ENCODE measurements at regions not wholly inside any gene's neighbourhood (a gene's known extent, or its start where the extent isn't known, plus 50 kb on each side); places are given as distances from the start of the nearest gene placed in this dataset.

DNA sequence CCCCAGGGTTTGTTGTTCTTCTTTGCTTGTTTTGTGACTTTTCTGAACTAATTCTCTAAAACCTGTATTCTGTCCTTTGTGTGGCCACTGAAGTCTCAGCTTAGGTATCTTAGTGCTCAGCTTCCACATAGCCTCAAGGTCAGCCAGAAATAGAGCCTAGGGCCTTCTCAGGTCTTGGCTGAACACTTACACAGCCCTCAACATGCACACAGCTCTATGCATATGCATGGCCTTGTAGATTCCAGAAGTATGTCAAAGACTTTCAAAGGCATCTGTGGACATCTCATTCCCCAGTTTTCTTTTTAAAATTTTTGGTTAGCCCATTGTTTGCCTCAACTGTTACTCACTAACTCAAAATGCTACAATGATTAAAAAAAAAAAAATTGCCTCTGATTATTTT is 99.9 kb upstream of the GRIA1 start:
- no peaks in the 10 kb centered on the region for H4K20me1 ChIP-seq (replicated peaks in 1 of 2; ENCODE audit: control insufficient read depth in 1 of 2, insufficient read depth in 2 of 2, low read length in 2 of 2)
- CTCF ChIA-PET (ENCODE audit: partially characterized antibody): no interaction called here

More for the DNA sequence above, 99.9 kb upstream of the GRIA1 start:
- Histone ChIP-seq H3K9me3 (ENCODE audit: insufficient read depth in 2 of 2, low read depth in 1 of 2, low read length in 1 of 2) (no peaks in the 10 kb centered on the region), H2AFZ (ENCODE audit: low read length) (no peak overlapping the region), H3K56ac (replicated peaks; ENCODE audit: insufficient read length, low read depth, low read length) (no peak overlapping the region), H3K36me3 (ENCODE audit: control insufficient read depth in 2 of 4, insufficient read depth in 4 of 4, low read length in 3 of 4) (no peaks in the 10 kb centered on the region), H3K18ac (ENCODE audit: extremely low read depth, low read length) (no peak overlapping the region), H3K79me2 (ENCODE audit: control insufficient read depth in 1 of 2, insufficient read depth in 2 of 2, low read length in 2 of 2) (no peaks in the 10 kb centered on the region), H3K23me2 (ENCODE audit: low read depth, low read length) (no peaks in the 10 kb centered on the region), H3K9ac (replicated peaks in 1 of 4; ENCODE audit: extremely low read depth in 1 of 4, low read depth in 3 of 4, low read length in 3 of 4) (no peak overlapping the region), H2BK5ac (ENCODE audit: low read depth, low read length) (no peak overlapping the region), H2BK12ac (ENCODE audit: low read depth, low read length) (no peak overlapping the region), H3K4me3 (ENCODE audit: extremely low read depth in 1 of 4, insufficient read depth in 2 of 4, low read depth in 3 of 4, low read length in 4 of 4) (no peak overlapping the region), H4K5ac (ENCODE audit: insufficient read length, low read depth, low read length) (no peak overlapping the region), H4K91ac (replicated peaks; ENCODE audit: insufficient read length, low read length) (no peak overlapping the region), H4K8ac (ENCODE audit: extremely low read depth, insufficient read depth, low read length) (no peak overlapping the region), H3K27ac (ENCODE audit: low read depth, low read length) (no peak overlapping the region), H3K4me1 (replicated peaks in 1 of 4; ENCODE audit: control insufficient read depth in 3 of 4, insufficient read depth in 4 of 4, low read length in 3 of 4) (no peaks in the 10 kb centered on the region), H2BK120ac (replicated peaks; ENCODE audit: low read depth, low read length) (no peak overlapping the region), H2BK15ac (ENCODE audit: low read length) (no peak overlapping the region), H2BK20ac (ENCODE audit: low read length) (no peak overlapping the region), H3K79me1 (ENCODE audit: low read depth, low read length) (no peaks in the 10 kb centered on the region), H3K14ac (ENCODE audit: insufficient read length) (no peak overlapping the region), H3K23ac (ENCODE audit: insufficient read length) (no peak overlapping the region), H3K27me3 (replicated peaks in 1 of 4; ENCODE audit: control insufficient read depth in 3 of 4, extremely low read depth in 1 of 4, insufficient read depth in 3 of 4, low read length in 3 of 4) (no peaks in the 10 kb centered on the region), H2AK5ac (ENCODE audit: low read depth, low read length) (no peak overlapping the region), H3K4ac (replicated peaks; ENCODE audit: insufficient read length, low read depth, low read length) (no peak overlapping the region), H3K4me2 (ENCODE audit: insufficient read depth in 1 of 2, low read depth in 2 of 2, low read length in 2 of 2) (no peak overlapping the region)
- POLR2A ChIA-PET (ENCODE audit: partially characterized antibody): interaction anchor here (0.8 kb wide), 1 partner anchor 46 kb away, joined by 4 read pairs; no protein-coding TSS in a partner anchor
- DNase-seq (ENCODE audit: low read depth in 1 of 2, low spot score in 2 of 2) (no peak), FAIRE-seq (no peak)
- no peak for TF ChIP-seq CBX5 (IDR thresholded peaks at IDR 0.05; ENCODE audit: low read depth, low read length)
- TF ChIP-seq GABPA (IDR thresholded peaks at IDR 0.05; ENCODE audit: borderline replicate concordance, insufficient read depth, low read length): no peak
- TF ChIP-seq TAF7 (optimal IDR thresholded peaks at IDR 0.05; ENCODE audit: borderline replicate concordance, low read depth, low read length): no peak
- TF ChIP-seq EP300 (IDR thresholded peaks at IDR 0.05; ENCODE audit: borderline replicate concordance in 1 of 2, low read depth in 2 of 2, low read length in 2 of 2): no peak
- no peak for TF ChIP-seq SAP30 (IDR thresholded peaks at IDR 0.05; ENCODE audit: insufficient read depth, insufficient replicate concordance, low read length)
- TF ChIP-seq HDAC2 (IDR thresholded peaks at IDR 0.05; ENCODE audit: borderline replicate concordance in 1 of 2, low read depth in 2 of 2, low read length in 2 of 2): no peak
- TF ChIP-seq NANOG (IDR thresholded peaks at IDR 0.05; ENCODE audit: insufficient read depth, low read depth, low read length, poor library complexity, severe bottlenecking): no peak
- TF ChIP-seq CHD1 (IDR thresholded peaks at IDR 0.05; ENCODE audit: low read depth, low read length): no peak
- no peak for TF ChIP-seq TCF12 (IDR thresholded peaks at IDR 0.05; ENCODE audit: low read depth, low read length)
- TF ChIP-seq CHD2 (IDR thresholded peaks at IDR 0.05; ENCODE audit: low read length): no peak
